Ascending aorta (tissue), 2 donors: ENCODE measurements at regions not wholly inside any gene's neighbourhood (a gene's known extent, or its start where the extent isn't known, plus 50 kb on each side); places are given as distances from the start of the nearest gene placed in this dataset.
"Not testable (repeated sequence)": the region's sequence is repeated elsewhere in the genome, so short reads cannot be mapped to it uniquely, and the experiment has no call there.

Source experiments
- DNase-seq, 2 donors: peaks; one replicate each; pipeline ENCODE4 v3.0.0-alpha.2; 2019; ENCODE audit warnings: low spot score in 2 of 2
- H3K27ac ChIP-seq, 2 donors: fragments of 200-600 bp; sonication (generic); one replicate each; pipeline ENCODE4 v1.5.1; 2016 to 2017; ENCODE audit warnings: mild to moderate bottlenecking in 1 of 2
- H3K27me3 ChIP-seq: fragments of 200-600 bp; sonication (generic); one replicate; pipeline ENCODE4 v1.5.1; 2017
- H3K36me3 ChIP-seq, 2 donors: fragments of 200-600 bp; sonication (generic); one replicate each; pipeline ENCODE4 v1.5.1; 2016
- H3K4me1 ChIP-seq, 2 donors: fragments of 200-600 bp; sonication (generic); one replicate each; pipeline ENCODE4 v1.5.1; 2016 to 2017; ENCODE audit warnings: mild to moderate bottlenecking in 1 of 2
- H3K4me3 ChIP-seq, 2 donors: fragments of 200-600 bp; sonication (generic); one replicate each; pipeline ENCODE4 v1.5.1; 2016 to 2017; ENCODE audit warnings: mild to moderate bottlenecking in 1 of 2
- H3K9me3 ChIP-seq, 2 donors: fragments of 200-600 bp; sonication (generic); one replicate each; pipeline ENCODE4 v1.5.1; 2016
- intact Hi-C: fragments of 100-400 bp; cut with DNase I; formaldehyde crosslinking; loops from one replicate; pipeline ENCODE4 v1.15.1; 2023
- TF ChIP-seq, protein P1 (sequence below), 3 experiments: fragments of 200-600 bp in 2 of 3; fragments of 450-650 bp in 1 of 3; sonication (generic) in 2 of 3; IDR thresholded peaks; one replicate each; pipeline ENCODE4 v1.5.1; 2016 to 2019; ENCODE audit warnings: antibody characterized with exemption in 3 of 3, mild to moderate bottlenecking in 1 of 3, moderate library complexity in 1 of 3

- DNase-seq: peak in 1 of 2 donors; percentile 83
- H3K9me3 ChIP-seq: no peaks in the 10 kb centered on the region
- intact Hi-C loops: loop anchor here (1.0 to 10.0 kb wide), 3 partner anchors 66 to 564 kb away; partner anchors contain the start of gene CCDC7
- H3K4me3 ChIP-seq: no peak overlapping the region
- no peaks in the 10 kb centered on the region for H3K27me3 ChIP-seq
- TF ChIP-seq, protein P1, sequence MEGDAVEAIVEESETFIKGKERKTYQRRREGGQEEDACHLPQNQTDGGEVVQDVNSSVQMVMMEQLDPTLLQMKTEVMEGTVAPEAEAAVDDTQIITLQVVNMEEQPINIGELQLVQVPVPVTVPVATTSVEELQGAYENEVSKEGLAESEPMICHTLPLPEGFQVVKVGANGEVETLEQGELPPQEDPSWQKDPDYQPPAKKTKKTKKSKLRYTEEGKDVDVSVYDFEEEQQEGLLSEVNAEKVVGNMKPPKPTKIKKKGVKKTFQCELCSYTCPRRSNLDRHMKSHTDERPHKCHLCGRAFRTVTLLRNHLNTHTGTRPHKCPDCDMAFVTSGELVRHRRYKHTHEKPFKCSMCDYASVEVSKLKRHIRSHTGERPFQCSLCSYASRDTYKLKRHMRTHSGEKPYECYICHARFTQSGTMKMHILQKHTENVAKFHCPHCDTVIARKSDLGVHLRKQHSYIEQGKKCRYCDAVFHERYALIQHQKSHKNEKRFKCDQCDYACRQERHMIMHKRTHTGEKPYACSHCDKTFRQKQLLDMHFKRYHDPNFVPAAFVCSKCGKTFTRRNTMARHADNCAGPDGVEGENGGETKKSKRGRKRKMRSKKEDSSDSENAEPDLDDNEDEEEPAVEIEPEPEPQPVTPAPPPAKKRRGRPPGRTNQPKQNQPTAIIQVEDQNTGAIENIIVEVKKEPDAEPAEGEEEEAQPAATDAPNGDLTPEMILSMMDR (IDR thresholded peaks at IDR 0.05): peak; percentile 95 to 98 (median 97)
- no peaks in the 10 kb centered on the region for H3K36me3 ChIP-seq
- H3K4me1 ChIP-seq: peaks cover 3 to 10% of the 10 kb centered on the region in 2 donors
- peak overlapping the region in 1 of 2 donors; percentile 26 for H3K27ac ChIP-seq
Measured at GRCh38 chr10:33008499-33009243, 50.6 kb upstream of the ITGB1 start.

- intact Hi-C loops: loop anchor here (1.0 to 10.0 kb wide), 3 partner anchors 66 to 563 kb away; partner anchors contain the start of gene CCDC7
- H3K27me3 ChIP-seq, DNase-seq, H3K9me3 ChIP-seq, H3K36me3 ChIP-seq, H3K4me3 ChIP-seq, H3K4me1 ChIP-seq: not testable (repeated sequence)
- H3K27ac ChIP-seq: peak overlapping the region; percentile 89 to 91
Measured at GRCh38 chr10:33007731-33008381, 49.8 kb upstream of the ITGB1 start.
